Cardiac fibroblast (primary cell): ENCODE measurements at regions not wholly inside any gene's neighbourhood (a gene's known extent, or its start where the extent isn't known, plus 50 kb on each side); places are given as distances from the start of the nearest gene placed in this dataset.
"Not testable (repeated sequence)": the region's sequence is repeated elsewhere in the genome, so short reads cannot be mapped to it uniquely, and the experiment has no call there.

ENCODE experiments used
- DNase-seq, 2 donors: peaks; one replicate each; pipeline versions ENCODE4 v3.0.0 to v3.0.0-alpha.2; 2010; ENCODE audit warnings: low read depth in 2 of 2
- H3K4me3 ChIP-seq, 2 donors: replicated peaks in 1 of 2; 1 replicate in 1 of 2; 2 replicates in 1 of 2; pipeline ENCODE4 v1.5.1; 2011; ENCODE audit warnings: low read depth in 2 of 2, low read length in 2 of 2, mild to moderate bottlenecking in 2 of 2, moderate library complexity in 1 of 2
- CTCF ChIP-seq: IDR thresholded peaks from one replicate; pipeline ENCODE4 v1.5.1; 2011; ENCODE audit warnings: low read depth, mild to moderate bottlenecking, low read length, inconsistent platforms

GRCh38 chr20:57973886-57974285, 254.6 kb downstream of the ANKRD60 start:
- DNase-seq = no peak
- H3K4me3 ChIP-seq = no peak overlapping the region
- no peak for TF ChIP-seq CTCF

- DNase-seq, H3K4me3 ChIP-seq: not testable (repeated sequence)
Measured at GRCh38 chr20:57971583-57971982, 256.9 kb downstream of the ANKRD60 start.

- H3K4me3 ChIP-seq = no peak overlapping the region
- DNase-seq = no peak
- TF ChIP-seq CTCF = no peak
Measured at GRCh38 chr20:57970856-57971255, 257.6 kb downstream of the ANKRD60 start.

- DNase-seq = no peak
- H3K4me3 ChIP-seq = no peak overlapping the region
- no peak for TF ChIP-seq CTCF
Measured at GRCh38 chr20:57970116-57970515, 258.3 kb downstream of the ANKRD60 start.

- DNase-seq = no peak
- no peak for TF ChIP-seq CTCF
Measured at GRCh38 chr20:57968120-57968519, 258.3 kb upstream of the PMEPA1 start.

GRCh38 chr20:57967364-57967763, 257.5 kb upstream of the PMEPA1 start:
- no peak overlapping the region for H3K4me3 ChIP-seq
- no peak for TF ChIP-seq CTCF
- DNase-seq = no peak

More at GRCh38 chr20:57968120-57968519, 258.3 kb upstream of the PMEPA1 start:
- no peak overlapping the region for H3K4me3 ChIP-seq

- no peak for DNase-seq
Measured at GRCh38 chr20:57966620-57967019, 256.8 kb upstream of the PMEPA1 start.

More at GRCh38 chr20:57966620-57967019, 256.8 kb upstream of the PMEPA1 start:
- H3K4me3 ChIP-seq = no peak overlapping the region
- no peak for TF ChIP-seq CTCF
